Stimulated activated CD8-positive, alpha-beta memory T cell treated with anti-CD3 and anti-CD28 coated beads, Interleukin-12 subunit alpha, Interleukin-12 subunit beta, amount 100 ng/mL, for 1 hour (primary cell): ENCODE measurements at regions not wholly inside any gene's neighbourhood (a gene's known extent, or its start where the extent isn't known, plus 50 kb on each side); places are given as distances from the start of the nearest gene placed in this dataset.

Experiments
- DNase-seq: peaks from one replicate; pipeline ENCODE4 v3.0.0-alpha.2; 2020; ENCODE audit warnings: low read depth

- DNase-seq = no peak
Measured at GRCh38 chr3:168511428-168512014, 415.8 kb upstream of the GOLIM4 start.

GRCh38 chr3:168506589-168506988, 410.9 kb upstream of the GOLIM4 start:
- no peak for DNase-seq

- no peak for DNase-seq
Measured at GRCh38 chr3:168501570-168501969, 405.8 kb upstream of the GOLIM4 start.

GRCh38 chr3:168498194-168498593, 402.5 kb upstream of the GOLIM4 start:
- DNase-seq = no peak

- no peak for DNase-seq
Measured at GRCh38 chr3:168497741-168498140, 402.0 kb upstream of the GOLIM4 start.

GRCh38 chr3:168497183-168497582, 401.5 kb upstream of the GOLIM4 start:
- no peak for DNase-seq

- DNase-seq = no peak
Measured at GRCh38 chr3:168495932-168496331, 400.2 kb upstream of the GOLIM4 start.

- DNase-seq = no peak
Measured at GRCh38 chr3:168495270-168495669, 399.5 kb upstream of the GOLIM4 start.

GRCh38 chr3:168493412-168494205, 397.9 kb upstream of the GOLIM4 start:
- DNase-seq = no peak

GRCh38 chr3:168490981-168491380, 395.3 kb upstream of the GOLIM4 start:
- no peak for DNase-seq

- DNase-seq = no peak
Measured at GRCh38 chr3:168489301-168489700, 393.6 kb upstream of the GOLIM4 start.

GRCh38 chr3:168485936-168486335, 390.2 kb upstream of the GOLIM4 start:
- no peak for DNase-seq

- no peak for DNase-seq
Measured at GRCh38 chr3:168476360-168476980, 380.7 kb upstream of the GOLIM4 start.

- no peak for DNase-seq
Measured at GRCh38 chr3:168475704-168476103, 380.0 kb upstream of the GOLIM4 start.

- no peak for DNase-seq
Measured at GRCh38 chr3:168473334-168473890, 377.7 kb upstream of the GOLIM4 start.

- DNase-seq = no peak
Measured at GRCh38 chr3:168472783-168473182, 377.1 kb upstream of the GOLIM4 start.

- no peak for DNase-seq
Measured at GRCh38 chr3:168470380-168470779, 374.7 kb upstream of the GOLIM4 start.

- DNase-seq = no peak
Measured at GRCh38 chr3:168469436-168469835, 373.7 kb upstream of the GOLIM4 start.

- DNase-seq = no peak
Measured at GRCh38 chr3:168467115-168467714, 371.5 kb upstream of the GOLIM4 start.

GRCh38 chr3:168461793-168462192, 366.1 kb upstream of the GOLIM4 start:
- DNase-seq = no peak

GRCh38 chr3:168459226-168459784, 363.6 kb upstream of the GOLIM4 start:
- DNase-seq = no peak

- DNase-seq = no peak
Measured at GRCh38 chr3:168457954-168458539, 362.3 kb upstream of the GOLIM4 start.
